Kasumi-1 (cell line): ENCODE measurements at regions not wholly inside any gene's neighbourhood (a gene's known extent, or its start where the extent isn't known, plus 50 kb on each side); places are given as distances from the start of the nearest gene placed in this dataset.

Experiments used
- DNase-seq, 2 experiments: peaks; one replicate each; lab custom pipeline; 2025; lab: John Stamatoyannopoulos, UW

- no peak for DNase-seq
These were observed 69.8 kb upstream of the SLC7A11 start for GRCh38 chr4:138311771-138312535.

GRCh38 chr4:138310991-138311390 is 68.8 kb upstream of the SLC7A11 start:
- no peak for DNase-seq

- no peak for DNase-seq
These were observed 68.3 kb upstream of the SLC7A11 start for GRCh38 chr4:138310498-138310897.

- DNase-seq = no peak
These were observed 66.2 kb upstream of the SLC7A11 start for GRCh38 chr4:138308356-138308755.

GRCh38 chr4:138307319-138307718 is 65.2 kb upstream of the SLC7A11 start:
- DNase-seq = peak; percentile 73 to 74

GRCh38 chr4:138305050-138305449 is 62.9 kb upstream of the SLC7A11 start:
- DNase-seq = peak in 1 of 2 experiments; percentile 3

GRCh38 chr4:138301536-138301935 is 59.4 kb upstream of the SLC7A11 start:
- DNase-seq = no peak

GRCh38 chr4:138300616-138301015 is 58.5 kb upstream of the SLC7A11 start:
- DNase-seq = no peak

- DNase-seq = no peak
These were observed 57.7 kb upstream of the SLC7A11 start for GRCh38 chr4:138299881-138300280.

GRCh38 chr4:138298866-138299265 is 56.7 kb upstream of the SLC7A11 start:
- DNase-seq = no peak

- no peak for DNase-seq
These were observed 56.3 kb upstream of the SLC7A11 start for GRCh38 chr4:138298431-138298830.

- no peak for DNase-seq
These were observed 55.7 kb upstream of the SLC7A11 start for GRCh38 chr4:138297743-138298405.

- DNase-seq = no peak
These were observed 50.2 kb upstream of the SLC7A11 start for GRCh38 chr4:138292321-138292720.
